ENCODE measurements at regions not wholly inside any gene's neighbourhood (a gene's known extent, or its start where the extent isn't known, plus 50 kb on each side); places are given as distances from the start of the nearest gene placed in this dataset.

GRCh38 chr3:34575776-34576175 lies 777.3 kb downstream of the PDCD6IP start:
- ATAC-seq, result no peak
- 58% methylated on average over 3 of the region's 3 CpGs for WGBS
- Histone ChIP-seq H3K4me1 (ENCODE audit: control insufficient read depth, insufficient read depth, low read length) (no peaks in the 10 kb centered on the region), H3K27ac (ENCODE audit: low read length) (no peak overlapping the region), H3K4me3 (ENCODE audit: low read length) (no peak overlapping the region), H3K9me3 (ENCODE audit: control insufficient read depth, low read length) (no peaks in the 10 kb centered on the region), H3K27me3 (ENCODE audit: control insufficient read depth, insufficient read depth) (no peaks in the 10 kb centered on the region)
- intact Hi-C loops (cut with DNase I), result no loop called here
- no peak for DNase-seq

- intact Hi-C loops (cut with DNase I), result no loop called here
- DNase-seq (no peak), ATAC-seq (no peak)
- Histone ChIP-seq H3K9me3 (ENCODE audit: control insufficient read depth, low read length) (no peaks in the 10 kb centered on the region), H3K4me1 (ENCODE audit: control insufficient read depth, insufficient read depth, low read length) (no peaks in the 10 kb centered on the region), H3K4me3 (ENCODE audit: low read length) (no peak overlapping the region), H3K27me3 (ENCODE audit: control insufficient read depth, insufficient read depth) (no peaks in the 10 kb centered on the region), H3K27ac (ENCODE audit: low read length) (no peak overlapping the region)
These were observed 783.6 kb downstream of the PDCD6IP start for GRCh38 chr3:34582055-34582454.

DNA sequence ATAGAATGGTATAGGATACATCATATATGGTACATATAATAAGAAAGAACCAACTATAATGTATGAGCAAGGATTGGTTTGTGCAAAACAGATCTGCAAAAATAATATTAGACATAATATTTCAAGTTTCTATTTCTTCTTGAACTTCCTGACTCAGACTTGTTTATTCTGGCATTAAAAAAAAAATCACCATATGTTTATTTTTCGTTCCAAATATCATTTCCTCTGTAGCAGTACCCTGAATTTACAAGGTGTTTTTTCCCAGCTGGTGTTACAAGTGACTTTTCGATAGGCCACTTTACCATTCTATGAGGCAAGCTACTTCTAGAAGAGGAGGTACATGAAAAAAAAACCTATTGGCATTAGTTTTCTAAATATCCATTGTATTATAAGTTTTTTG lies 785.0 kb downstream of the PDCD6IP start:
- intact Hi-C loops (cut with DNase I), result no loop called here
- no peaks in the 10 kb centered on the region for H3K27me3 ChIP-seq (ENCODE audit: control insufficient read depth, insufficient read depth)
- H3K4me3 ChIP-seq (ENCODE audit: low read length), result no peak overlapping the region
- H3K27ac ChIP-seq (ENCODE audit: low read length), result no peak overlapping the region
- DNase-seq (no peak), ATAC-seq (no peak)
- no peaks in the 10 kb centered on the region for H3K9me3 ChIP-seq (ENCODE audit: control insufficient read depth, low read length)
- no peaks in the 10 kb centered on the region for H3K4me1 ChIP-seq (ENCODE audit: control insufficient read depth, insufficient read depth, low read length)
- 51% methylated on average over 2 of the region's 2 CpGs for WGBS

- Histone ChIP-seq H3K9me3 (ENCODE audit: control insufficient read depth, low read length) (no peaks in the 10 kb centered on the region), H3K4me1 (ENCODE audit: control insufficient read depth, insufficient read depth, low read length) (no peaks in the 10 kb centered on the region), H3K27ac (ENCODE audit: low read length) (no peak overlapping the region), H3K27me3 (ENCODE audit: control insufficient read depth, insufficient read depth) (no peaks in the 10 kb centered on the region), H3K4me3 (ENCODE audit: low read length) (no peak overlapping the region)
- WGBS, result 55% methylated on average over 1 of the region's 1 CpG
- intact Hi-C loops (cut with DNase I), result no loop called here
- ATAC-seq, result no peak
- no peak for DNase-seq
These were observed 786.5 kb downstream of the PDCD6IP start for GRCh38 chr3:34584971-34585370.

DNA sequence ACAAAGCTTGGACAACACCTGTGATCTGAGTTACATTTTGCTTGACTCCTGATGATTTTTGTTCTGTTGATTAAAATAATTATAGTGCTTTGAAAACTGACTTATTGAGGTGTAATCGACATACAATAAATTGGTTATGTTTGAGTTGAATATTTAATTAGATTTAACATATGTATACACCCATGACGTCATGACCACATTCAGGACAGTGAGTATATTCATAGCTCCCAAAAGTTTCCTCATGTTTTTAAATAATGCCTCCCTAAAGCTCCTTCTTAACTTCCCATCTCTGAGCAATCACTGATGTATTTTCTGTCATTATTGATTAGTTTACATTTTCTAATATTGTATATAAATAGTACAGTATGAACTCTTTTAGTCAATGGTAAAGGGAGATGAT lies 801.2 kb downstream of the PDCD6IP start:
- WGBS, result 77% methylated on average over 2 of the region's 2 CpGs
- Histone ChIP-seq H3K27ac (ENCODE audit: low read length) (no peak overlapping the region), H3K4me3 (ENCODE audit: low read length) (no peak overlapping the region), H3K27me3 (ENCODE audit: control insufficient read depth, insufficient read depth) (no peaks in the 10 kb centered on the region), H3K9me3 (ENCODE audit: control insufficient read depth, low read length) (no peaks in the 10 kb centered on the region), H3K4me1 (ENCODE audit: control insufficient read depth, insufficient read depth, low read length) (no peaks in the 10 kb centered on the region)
- intact Hi-C loops (cut with DNase I), result no loop called here
- ATAC-seq (no peak), DNase-seq (no peak)

DNA sequence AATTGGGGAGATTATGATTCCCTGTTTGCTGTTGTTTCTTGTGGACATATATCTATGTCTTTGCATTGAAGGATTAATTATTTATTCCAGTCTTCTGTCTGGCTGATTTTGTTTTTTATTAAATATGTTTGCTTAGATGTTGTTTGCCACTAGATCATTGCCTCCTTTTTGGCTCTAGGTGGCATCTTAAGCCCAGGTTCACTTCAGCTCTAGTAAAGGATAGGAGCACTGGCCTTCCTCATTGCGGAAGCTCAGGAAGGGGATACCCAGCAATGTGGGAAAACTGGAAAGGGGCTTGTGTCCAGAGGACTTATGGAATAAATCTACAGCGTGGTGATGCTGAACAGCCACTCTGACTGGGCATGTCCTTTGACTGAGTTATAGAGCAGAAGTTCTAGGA lies 821.6 kb downstream of the PDCD6IP start:
- Histone ChIP-seq H3K9me3 (ENCODE audit: control insufficient read depth, low read length) (no peaks in the 10 kb centered on the region), H3K4me3 (ENCODE audit: low read length) (no peak overlapping the region), H3K27ac (ENCODE audit: low read length) (no peak overlapping the region), H3K27me3 (ENCODE audit: control insufficient read depth, insufficient read depth) (no peaks in the 10 kb centered on the region), H3K4me1 (ENCODE audit: control insufficient read depth, insufficient read depth, low read length) (no peaks in the 10 kb centered on the region)
- no peak for DNase-seq
- ATAC-seq, result no peak
- 75% methylated on average over 2 of the region's 2 CpGs for WGBS
- intact Hi-C loops (cut with DNase I), result no loop called here

GRCh38 chr3:34626699-34627098 lies 828.3 kb downstream of the PDCD6IP start:
- Histone ChIP-seq H3K4me1 (ENCODE audit: control insufficient read depth, insufficient read depth, low read length) (no peaks in the 10 kb centered on the region), H3K9me3 (ENCODE audit: control insufficient read depth, low read length) (no peaks in the 10 kb centered on the region), H3K27ac (ENCODE audit: low read length) (no peak overlapping the region), H3K27me3 (ENCODE audit: control insufficient read depth, insufficient read depth) (no peaks in the 10 kb centered on the region), H3K4me3 (ENCODE audit: low read length) (no peak overlapping the region)
- intact Hi-C loops (cut with DNase I), result no loop called here
- ATAC-seq (no peak), DNase-seq (no peak)

GRCh38 chr3:34634939-34635338 lies 836.5 kb downstream of the PDCD6IP start:
- peak in 1 of 3 donors; percentile 13 for DNase-seq

DNA sequence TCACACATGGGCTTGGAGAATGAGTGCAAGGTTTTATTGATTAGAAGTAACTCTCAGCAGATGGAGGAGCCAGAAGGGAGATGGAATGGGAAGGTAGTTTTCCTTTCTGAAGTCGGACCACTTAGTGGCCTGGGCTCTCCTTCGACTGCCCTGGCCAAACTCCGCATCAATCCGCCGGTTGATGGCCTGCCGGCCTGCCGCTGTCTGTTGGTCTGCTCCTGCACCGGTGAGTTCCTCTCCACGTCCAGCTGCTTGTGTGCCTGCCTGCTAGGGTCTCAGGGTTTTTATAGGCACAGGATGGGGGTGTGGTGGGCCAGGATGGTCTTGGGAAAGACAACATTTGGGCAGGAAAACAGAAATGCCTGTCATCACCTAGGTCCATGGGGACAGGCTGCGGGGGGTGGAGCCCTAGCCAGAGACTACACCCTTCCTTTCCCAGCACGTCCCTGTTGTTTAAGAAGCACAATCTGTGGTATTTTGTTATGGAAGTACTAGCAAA lies 837.0 kb downstream of the PDCD6IP start:
- no peak for ATAC-seq
- Histone ChIP-seq H3K4me3 (ENCODE audit: low read length) (no peak overlapping the region), H3K27me3 (ENCODE audit: control insufficient read depth, insufficient read depth) (no peaks in the 10 kb centered on the region), H3K9me3 (ENCODE audit: control insufficient read depth, low read length) (no peaks in the 10 kb centered on the region), H3K27ac (ENCODE audit: low read length) (no peak overlapping the region), H3K4me1 (ENCODE audit: control insufficient read depth, insufficient read depth, low read length) (no peaks in the 10 kb centered on the region)
- intact Hi-C loops (cut with DNase I), result no loop called here
- DNase-seq, result no peak
- WGBS, result 77% methylated on average over 11 of the region's 11 CpGs

More at GRCh38 chr3:34634939-34635338, 836.5 kb downstream of the PDCD6IP start:
- WGBS, result 63% methylated on average over 6 of the region's 6 CpGs
- Histone ChIP-seq H3K27me3 (ENCODE audit: control insufficient read depth, insufficient read depth) (no peaks in the 10 kb centered on the region), H3K27ac (ENCODE audit: low read length) (no peak overlapping the region), H3K9me3 (ENCODE audit: control insufficient read depth, low read length) (no peaks in the 10 kb centered on the region), H3K4me1 (ENCODE audit: control insufficient read depth, insufficient read depth, low read length) (no peaks in the 10 kb centered on the region), H3K4me3 (ENCODE audit: low read length) (no peak overlapping the region)
- ATAC-seq, result no peak
- intact Hi-C loops (cut with DNase I), result no loop called here

- intact Hi-C loops (cut with DNase I), result no loop called here
- Histone ChIP-seq H3K9me3 (ENCODE audit: control insufficient read depth, low read length) (no peaks in the 10 kb centered on the region), H3K4me1 (ENCODE audit: control insufficient read depth, insufficient read depth, low read length) (no peaks in the 10 kb centered on the region), H3K4me3 (ENCODE audit: low read length) (no peak overlapping the region), H3K27ac (ENCODE audit: low read length) (no peak overlapping the region), H3K27me3 (ENCODE audit: control insufficient read depth, insufficient read depth) (no peaks in the 10 kb centered on the region)
- ATAC-seq (no peak), DNase-seq (no peak)
- 70% methylated on average over 5 of the region's 5 CpGs for WGBS
These were observed 848.6 kb downstream of the PDCD6IP start for GRCh38 chr3:34646911-34647460.

GRCh38 chr3:34650131-34650530 lies 851.7 kb downstream of the PDCD6IP start:
- Histone ChIP-seq H3K4me1 (ENCODE audit: control insufficient read depth, insufficient read depth, low read length) (no peaks in the 10 kb centered on the region), H3K27me3 (ENCODE audit: control insufficient read depth, insufficient read depth) (no peaks in the 10 kb centered on the region), H3K9me3 (ENCODE audit: control insufficient read depth, low read length) (no peaks in the 10 kb centered on the region), H3K27ac (ENCODE audit: low read length) (no peak overlapping the region), H3K4me3 (ENCODE audit: low read length) (no peak overlapping the region)
- intact Hi-C loops (cut with DNase I), result no loop called here
- WGBS, result 65% methylated on average over 4 of the region's 4 CpGs
- DNase-seq, result peak in 1 of 3 donors; percentile 46
- ATAC-seq, result no peak

DNA sequence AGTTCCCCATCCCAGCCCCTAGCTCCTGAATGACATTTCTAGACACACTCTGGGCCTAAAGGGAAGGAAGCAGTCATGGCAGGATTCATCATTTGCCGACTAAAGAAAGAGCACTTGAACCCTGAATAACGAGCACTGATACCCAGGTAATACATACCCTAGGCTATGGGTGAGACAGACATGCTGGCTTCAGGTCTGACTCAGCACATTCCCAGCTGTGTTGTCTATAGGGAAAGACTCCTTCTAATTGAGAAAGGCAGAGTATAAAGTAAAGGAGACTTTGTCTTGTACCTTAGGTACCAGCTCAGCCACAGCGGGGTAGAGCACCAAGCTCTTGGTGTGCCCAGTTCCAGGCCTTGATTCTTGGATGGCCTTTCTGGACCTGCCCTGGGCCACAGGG lies 870.5 kb downstream of the PDCD6IP start:
- intact Hi-C loops (cut with DNase I), result no loop called here
- no peaks in the 10 kb centered on the region for H3K27me3 ChIP-seq (ENCODE audit: control insufficient read depth, insufficient read depth)
- 87% methylated on average over 3 of the region's 3 CpGs for WGBS
- H3K4me3 ChIP-seq (ENCODE audit: low read length), result no peak overlapping the region
- H3K4me1 ChIP-seq (ENCODE audit: control insufficient read depth, insufficient read depth, low read length), result no peaks in the 10 kb centered on the region
- ATAC-seq (no peak), DNase-seq (no peak)
- H3K27ac ChIP-seq (ENCODE audit: low read length), result no peak overlapping the region
- H3K9me3 ChIP-seq (ENCODE audit: control insufficient read depth, low read length), result no peaks in the 10 kb centered on the region

All from right cardiac atrium (tissue), 5 donors.